H9 (cell line): ENCODE measurements at regions not wholly inside any gene's neighbourhood (a gene's known extent, or its start where the extent isn't known, plus 50 kb on each side); places are given as distances from the start of the nearest gene placed in this dataset.

Experiments
- DNase-seq: peaks from one replicate; pipeline ENCODE4 v3.0.0-alpha.2; 2017
- H2AFZ ChIP-seq: one replicate; pipeline ENCODE4 v1.6.1; 2013; ENCODE audit warnings: mild to moderate bottlenecking, low read length, control low read depth, moderate library complexity
- H2AK5ac ChIP-seq: 2 replicates; pipeline ENCODE4 v1.6.1; 2013; ENCODE audit warnings: low read length, control low read depth, mixed read lengths; ENCODE audit not compliant: insufficient read length
- H2BK120ac ChIP-seq: one replicate; pipeline ENCODE4 v1.6.1; 2013; ENCODE audit warnings: low read depth, mild to moderate bottlenecking, low read length, control low read depth, inconsistent platforms; ENCODE audit not compliant: poor library complexity, severe bottlenecking
- H2BK12ac ChIP-seq: 2 replicates; pipeline ENCODE4 v1.6.1; 2013; ENCODE audit warnings: low read length, control low read depth, mixed read lengths, low read depth; ENCODE audit not compliant: insufficient read length
- H2BK15ac ChIP-seq: 2 replicates; pipeline ENCODE4 v1.6.1; 2013; ENCODE audit warnings: low read depth, low read length, control low read depth
- H2BK20ac ChIP-seq: one replicate; pipeline ENCODE4 v1.6.1; 2013; ENCODE audit warnings: low read depth, mild to moderate bottlenecking, low read length, control low read depth, inconsistent platforms; ENCODE audit not compliant: poor library complexity, severe bottlenecking
- H2BK5ac ChIP-seq: 2 replicates; pipeline ENCODE4 v1.6.1; 2013; ENCODE audit warnings: low read length, control low read depth, mixed read lengths; ENCODE audit not compliant: insufficient read length
- H3K14ac ChIP-seq: 2 replicates; pipeline ENCODE4 v1.6.1; 2013; ENCODE audit warnings: low read length, control low read depth; ENCODE audit not compliant: insufficient read depth
- H3K18ac ChIP-seq: 2 replicates; pipeline ENCODE4 v1.6.1; 2013; ENCODE audit warnings: low read depth, mild to moderate bottlenecking, mixed read lengths, low read length, control low read depth; ENCODE audit not compliant: insufficient read length
- H3K23ac ChIP-seq: 2 replicates; pipeline ENCODE4 v1.6.1; 2013; ENCODE audit warnings: low read length, control low read depth, mixed read lengths, low read depth; ENCODE audit not compliant: insufficient read length
- H3K23me2 ChIP-seq: 2 replicates; pipeline ENCODE4 v1.6.1; 2013; ENCODE audit warnings: low read depth, mild to moderate bottlenecking, mixed read lengths, low read length, control low read depth; ENCODE audit not compliant: insufficient read length, poor library complexity, severe bottlenecking
- H3K27ac ChIP-seq: 2 replicates; pipeline ENCODE4 v1.5.1; 2013; ENCODE audit warnings: low read length, control low read depth, mixed read lengths, low read depth; ENCODE audit not compliant: insufficient read length
- H3K27me3 ChIP-seq: 2 replicates; pipeline ENCODE4 v1.6.1; 2013; ENCODE audit warnings: low read length, control low read depth, inconsistent platforms; ENCODE audit not compliant: insufficient read depth
- H3K4ac ChIP-seq: 2 replicates; pipeline ENCODE4 v1.6.1; 2013; ENCODE audit warnings: low read depth, mild to moderate bottlenecking, control low read depth, inconsistent platforms, low read length, moderate library complexity
- H3K4me1 ChIP-seq: 2 replicates; pipeline ENCODE4 v1.6.1; 2013; ENCODE audit warnings: low read length, control low read depth, inconsistent platforms; ENCODE audit not compliant: insufficient read depth
- H3K4me2 ChIP-seq: 2 replicates; pipeline ENCODE4 v1.6.1; 2013; ENCODE audit warnings: low read length, control low read depth, mixed read lengths; ENCODE audit not compliant: insufficient read length, insufficient read depth
- H3K56ac ChIP-seq: 2 replicates; pipeline ENCODE4 v1.6.1; 2013; ENCODE audit warnings: low read depth, mild to moderate bottlenecking, mixed read lengths, low read length, control low read depth; ENCODE audit not compliant: insufficient read length
- H3K79me1 ChIP-seq: 2 replicates; pipeline ENCODE4 v1.6.1; 2013; ENCODE audit warnings: low read depth, mild to moderate bottlenecking, moderate library complexity, low read length, control low read depth, inconsistent platforms; ENCODE audit not compliant: insufficient read depth, poor library complexity, severe bottlenecking
- H3K79me2 ChIP-seq: 2 replicates; pipeline ENCODE4 v1.6.1; 2013; ENCODE audit warnings: low read length, control low read depth, inconsistent platforms; ENCODE audit not compliant: insufficient read depth
- H3K9ac ChIP-seq: 2 replicates; pipeline ENCODE4 v1.6.1; 2013; ENCODE audit warnings: low read length, control low read depth, mixed read lengths; ENCODE audit not compliant: insufficient read length; ENCODE audit errors: extremely low read depth
- H3K9me3 ChIP-seq: one replicate; pipeline ENCODE4 v1.6.1; 2013; ENCODE audit warnings: low read depth, low read length, inconsistent platforms; ENCODE audit not compliant: control insufficient read depth
- H3T11ph ChIP-seq: one replicate; pipeline ENCODE4 v1.6.1; 2013; ENCODE audit warnings: mild to moderate bottlenecking, low read length, control low read depth, inconsistent platforms
- H4K20me1 ChIP-seq: one replicate; pipeline ENCODE4 v1.6.1; 2013; ENCODE audit not compliant: control insufficient read depth, insufficient read length, insufficient read depth
- H4K5ac ChIP-seq: 2 replicates; pipeline ENCODE4 v1.6.1; 2013; ENCODE audit warnings: low read depth, mild to moderate bottlenecking, mixed read lengths, low read length, control low read depth; ENCODE audit not compliant: insufficient read length
- H4K8ac ChIP-seq: replicated peaks from 2 replicates; pipeline ENCODE4 v1.6.1; 2013; ENCODE audit warnings: low read length, control low read depth, mixed read lengths, low read depth; ENCODE audit not compliant: insufficient read length
- H4K91ac ChIP-seq: 2 replicates; pipeline ENCODE4 v1.6.1; 2013; ENCODE audit warnings: low read depth, mild to moderate bottlenecking, moderate library complexity, mixed read lengths, low read length, control low read depth; ENCODE audit not compliant: insufficient read length
- H3K27ac Mint-ChIP-seq, 3 experiments: 2 replicates in 2 of 3; 3 replicates in 1 of 3; pipeline ENCODE4 v1.8.0; 2020 to 2021; ENCODE audit warnings: mixed read lengths in 3 of 3, mild to moderate bottlenecking in 1 of 3, moderate library complexity in 1 of 3
- H3K27me3 Mint-ChIP-seq: 2 replicates; pipeline ENCODE4 v1.8.0; 2021; ENCODE audit warnings: low read depth, mild to moderate bottlenecking, moderate library complexity, mixed read lengths
- H3K36me3 Mint-ChIP-seq, 3 experiments: 2 replicates in 2 of 3; 3 replicates in 1 of 3; pipeline ENCODE4 v1.8.0; 2020 to 2021; ENCODE audit warnings: low read depth in 3 of 3, mixed read lengths in 3 of 3; ENCODE audit not compliant: insufficient read depth in 1 of 3
- H3K4me1 Mint-ChIP-seq, 2 experiments: 2 replicates each; pipeline ENCODE4 v1.8.0; 2020; ENCODE audit warnings: mixed read lengths in 2 of 2
- H3K4me3 Mint-ChIP-seq, 2 experiments: 2 replicates in 1 of 2; 3 replicates in 1 of 2; pipeline ENCODE4 v1.8.0; 2020 to 2021; ENCODE audit warnings: mild to moderate bottlenecking in 2 of 2, mixed read lengths in 2 of 2, moderate library complexity in 1 of 2
- H3K9me3 Mint-ChIP-seq, 2 experiments: 2 replicates in 1 of 2; 3 replicates in 1 of 2; pipeline ENCODE4 v1.8.0; 2020; ENCODE audit warnings: mild to moderate bottlenecking in 2 of 2, mixed read lengths in 2 of 2, moderate library complexity in 1 of 2
- CTCF ChIP-seq: fragments of 200-600 bp; sonication (generic); conservative IDR thresholded peaks from 3 replicates; pipeline ENCODE4 v1.8.0; 2021; ENCODE audit warnings: antibody characterized with exemption, mild to moderate bottlenecking
- WGBS: extraction: QIAGEN DNeasy Blood & Tissue Kit; methylation state at CpG from one replicate; pipeline ENCODE4 v1.1.7; 2013; ENCODE audit warnings: missing lambda C conversion rate, low lambda C conversion rate, mixed read lengths; ENCODE audit not compliant: insufficient read length; ENCODE audit errors: extremely low coverage; 5-methylcytosine and 5-hydroxymethylcytosine counted together

GRCh38 chr10:125334545-125334944, 174.2 kb upstream of the CTBP2 start:
- no peak overlapping the region for H2BK12ac ChIP-seq
- H2BK5ac ChIP-seq, result no peak overlapping the region
- peaks cover 3% of the 10 kb centered on the region; the same call in 1 of the 2 replicates for H3K27me3 Mint-ChIP-seq
- H4K5ac ChIP-seq, result no peak overlapping the region
- no peak overlapping the region for H3K27ac Mint-ChIP-seq
- no peak overlapping the region for H3K4me2 ChIP-seq
- no peak overlapping the region for H4K91ac ChIP-seq
- H3K9me3 ChIP-seq, result no peaks in the 10 kb centered on the region
- no peaks in the 10 kb centered on the region for H3K9me3 Mint-ChIP-seq
- no peak overlapping the region for H2AK5ac ChIP-seq
- 0 out of 4 replicates have a peak, but pooled peaks cover 0 to 2% of the 10 kb centered on the region in 2 experiments for H3K4me1 Mint-ChIP-seq
- H3K18ac ChIP-seq, result no peak overlapping the region
- no peak overlapping the region for H2BK15ac ChIP-seq
- no peak for DNase-seq
- no peaks in the 10 kb centered on the region for H3K79me2 ChIP-seq
- no peaks in the 10 kb centered on the region for H3K23me2 ChIP-seq
- no peak overlapping the region for H2AFZ ChIP-seq
- no peak overlapping the region for H3T11ph ChIP-seq
- no peak overlapping the region for H3K14ac ChIP-seq
- H4K20me1 ChIP-seq, result no peaks in the 10 kb centered on the region
- no peaks in the 10 kb centered on the region for H3K79me1 ChIP-seq
- no peak overlapping the region for H3K9ac ChIP-seq
- no peak overlapping the region for H3K56ac ChIP-seq
- H2BK20ac ChIP-seq, result no peak overlapping the region
- no peaks in the 10 kb centered on the region for H3K4me1 ChIP-seq
- no peak overlapping the region for H3K4me3 Mint-ChIP-seq
- no peak overlapping the region for H2BK120ac ChIP-seq
- H3K36me3 Mint-ChIP-seq, result no peaks in the 10 kb centered on the region; a peak in 1 of 7 replicates
- H3K27ac ChIP-seq, result no peak overlapping the region
- H3K23ac ChIP-seq, result no peak overlapping the region
- H4K8ac ChIP-seq, result no peak overlapping the region
- no peak overlapping the region for H3K4ac ChIP-seq
- WGBS, result no CpG with 5 or more reads among the region's 2 CpGs
- TF ChIP-seq CTCF, result no peak
- H3K27me3 ChIP-seq, result no peaks in the 10 kb centered on the region; the same call in 1 of the 2 replicates
